ENCODE measurements at regions not wholly inside any gene's neighbourhood (a gene's known extent, or its start where the extent isn't known, plus 50 kb on each side); places are given as distances from the start of the nearest gene placed in this dataset.

DNA sequence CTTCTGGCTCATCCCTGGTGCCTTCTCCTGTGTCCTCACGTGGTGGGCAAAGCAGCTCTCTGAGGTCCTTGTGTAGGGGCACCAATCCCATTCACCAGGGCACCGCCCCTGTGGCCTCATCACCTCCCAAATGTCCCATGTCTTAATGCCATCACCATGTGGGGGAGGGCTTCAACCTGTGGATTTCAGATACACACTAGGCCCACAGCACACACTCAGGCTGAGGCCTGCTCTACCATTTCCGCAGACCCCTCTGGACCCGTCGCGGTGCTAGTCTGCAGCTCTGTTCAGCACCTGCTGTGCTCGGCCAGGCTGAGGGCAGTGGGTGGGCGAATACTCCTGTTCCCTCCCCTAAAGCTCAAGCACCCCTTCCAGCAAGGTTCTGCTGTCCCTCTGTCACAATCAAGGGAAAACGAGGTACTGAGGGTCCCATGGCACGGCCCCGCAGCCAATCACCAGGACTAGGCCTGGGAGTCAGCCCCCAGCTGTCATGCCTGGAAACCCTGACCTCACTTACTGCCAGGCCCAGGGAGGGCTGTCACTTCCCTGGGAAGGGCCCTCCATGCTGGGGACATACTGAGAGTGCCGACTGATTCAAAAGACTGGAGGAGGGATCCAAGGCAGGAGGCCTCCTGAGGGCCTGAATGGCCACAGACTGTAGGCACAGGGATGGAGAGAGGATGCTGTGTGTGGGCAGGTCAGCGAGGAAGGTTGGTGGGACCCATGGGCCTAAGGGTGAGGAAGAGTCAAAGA lies 123.8 kb upstream of the RET start:
- no peak for DNase-seq

DNA sequence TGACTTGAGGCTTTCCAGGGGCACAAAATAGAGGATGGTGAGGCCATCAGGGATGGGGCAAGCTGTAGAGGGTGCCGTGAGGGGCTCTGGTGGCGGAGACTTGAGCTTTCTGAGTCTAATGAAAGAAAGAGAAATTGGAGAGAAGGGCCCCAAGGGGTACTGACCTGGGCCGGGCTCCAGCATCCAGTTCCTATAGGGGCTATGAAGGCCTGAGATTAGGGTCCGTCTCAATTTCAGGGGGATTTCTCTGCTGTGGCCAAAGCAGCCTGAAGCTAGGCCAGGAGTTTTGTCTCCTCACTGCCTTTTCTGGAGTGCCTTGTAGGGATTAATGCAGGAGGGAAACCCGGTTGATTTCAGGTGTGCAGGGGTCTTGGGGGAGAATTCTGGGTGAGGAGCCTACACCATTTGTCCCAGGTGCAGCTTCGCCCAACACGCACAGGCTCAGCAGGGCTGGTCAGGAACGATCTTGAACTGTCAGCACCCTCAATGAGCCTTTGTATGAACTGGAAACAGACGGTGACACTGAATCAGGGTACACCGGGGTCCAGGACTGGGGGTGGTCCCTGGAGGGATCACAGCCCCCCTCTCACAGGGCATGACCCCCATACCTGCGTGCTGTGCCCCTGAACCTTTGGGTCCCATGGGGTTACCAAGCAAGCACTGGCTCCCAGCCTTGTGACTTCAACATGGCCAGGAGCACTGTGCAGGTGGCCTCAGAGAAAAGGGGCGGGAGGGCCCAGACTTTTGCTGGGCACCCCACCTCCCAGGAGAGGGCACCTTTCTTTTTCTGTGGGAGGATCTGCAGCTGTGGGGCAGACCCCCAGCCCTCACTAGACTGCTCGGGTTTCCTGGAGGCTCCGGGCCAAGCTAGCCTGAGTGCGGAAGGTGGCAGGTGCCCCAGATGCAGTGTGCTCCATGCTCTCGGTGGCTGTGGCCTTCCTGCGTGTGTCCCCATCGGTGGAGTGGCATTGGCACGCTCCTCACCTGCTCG lies 122.9 kb upstream of the RET start:
- no peak for DNase-seq

DNA sequence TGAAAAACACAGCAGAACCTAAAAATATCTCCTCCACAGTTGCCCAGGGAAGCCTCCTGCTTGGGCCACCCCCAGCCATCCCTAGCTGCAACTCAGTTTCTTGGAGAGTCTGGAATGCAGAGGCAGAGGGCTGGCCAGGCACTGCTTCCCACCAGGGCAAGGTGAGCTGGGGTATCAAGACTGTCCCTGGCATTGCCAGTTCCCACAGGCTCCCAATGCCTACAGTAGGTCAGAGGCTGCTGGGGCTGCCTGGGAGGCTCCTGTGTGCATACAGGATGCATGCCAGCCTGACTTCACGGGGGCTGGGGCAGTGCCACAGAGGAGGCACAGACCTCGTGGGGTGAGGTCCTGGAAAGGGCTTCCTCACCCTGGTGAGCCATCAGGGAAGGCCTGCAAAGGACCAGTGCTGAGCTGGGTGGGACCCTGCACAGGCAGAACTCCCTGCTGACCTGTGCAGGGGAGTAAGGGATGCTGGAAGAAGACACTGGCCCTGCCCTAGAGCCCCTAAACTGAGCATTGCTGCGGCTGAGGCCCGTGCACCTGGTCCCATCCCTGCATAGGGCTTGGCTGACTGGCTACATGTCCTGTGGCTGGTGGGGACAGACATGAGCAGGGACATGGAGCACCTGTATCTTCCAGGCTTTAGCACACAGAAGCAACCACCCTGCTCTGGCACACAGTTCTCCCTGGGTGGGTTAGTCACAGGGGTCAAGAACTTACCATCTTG lies 121.9 kb upstream of the RET start:
- DNase-seq, result no peak

DNA sequence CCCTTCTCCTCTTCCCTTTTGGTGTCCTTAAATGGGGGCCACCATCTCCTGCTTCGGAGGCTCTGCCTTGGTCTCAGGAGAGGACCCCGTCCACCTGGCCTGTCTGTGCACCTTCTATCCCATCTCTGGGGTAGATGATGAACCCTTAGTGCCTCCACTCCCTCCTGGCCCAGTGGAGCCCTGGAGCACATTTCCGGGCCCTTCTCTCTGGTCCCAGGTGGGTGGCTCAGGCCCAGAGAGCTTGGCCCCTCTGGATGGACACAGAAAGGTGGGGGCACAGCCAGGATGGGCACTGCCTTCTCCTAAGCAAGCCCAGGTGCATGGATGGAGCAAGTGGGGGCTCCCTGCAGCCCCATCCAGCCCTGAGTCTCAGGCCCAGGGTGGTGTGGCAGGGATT lies 121.4 kb upstream of the RET start:
- no peak for DNase-seq

DNA sequence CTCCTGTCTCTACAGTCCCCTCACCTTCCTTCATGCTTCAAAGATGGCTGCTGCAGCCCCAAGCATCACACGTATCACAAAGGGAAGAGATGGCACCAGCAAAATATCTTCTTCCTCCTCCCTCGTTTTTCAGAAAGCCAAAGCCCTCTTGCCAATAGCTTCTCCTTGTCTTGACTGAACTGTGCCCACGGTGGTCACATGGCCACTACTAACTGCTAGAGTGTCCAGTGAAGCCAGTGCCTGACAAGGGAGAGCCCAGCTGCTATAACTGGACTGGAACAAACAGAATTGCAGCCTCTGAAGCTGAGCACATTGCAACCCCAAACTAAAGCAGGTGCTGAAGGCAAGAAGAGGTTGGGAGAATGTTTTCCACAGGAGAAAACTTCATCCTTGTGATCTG lies 120.8 kb upstream of the RET start:
- no peak for DNase-seq

DNA sequence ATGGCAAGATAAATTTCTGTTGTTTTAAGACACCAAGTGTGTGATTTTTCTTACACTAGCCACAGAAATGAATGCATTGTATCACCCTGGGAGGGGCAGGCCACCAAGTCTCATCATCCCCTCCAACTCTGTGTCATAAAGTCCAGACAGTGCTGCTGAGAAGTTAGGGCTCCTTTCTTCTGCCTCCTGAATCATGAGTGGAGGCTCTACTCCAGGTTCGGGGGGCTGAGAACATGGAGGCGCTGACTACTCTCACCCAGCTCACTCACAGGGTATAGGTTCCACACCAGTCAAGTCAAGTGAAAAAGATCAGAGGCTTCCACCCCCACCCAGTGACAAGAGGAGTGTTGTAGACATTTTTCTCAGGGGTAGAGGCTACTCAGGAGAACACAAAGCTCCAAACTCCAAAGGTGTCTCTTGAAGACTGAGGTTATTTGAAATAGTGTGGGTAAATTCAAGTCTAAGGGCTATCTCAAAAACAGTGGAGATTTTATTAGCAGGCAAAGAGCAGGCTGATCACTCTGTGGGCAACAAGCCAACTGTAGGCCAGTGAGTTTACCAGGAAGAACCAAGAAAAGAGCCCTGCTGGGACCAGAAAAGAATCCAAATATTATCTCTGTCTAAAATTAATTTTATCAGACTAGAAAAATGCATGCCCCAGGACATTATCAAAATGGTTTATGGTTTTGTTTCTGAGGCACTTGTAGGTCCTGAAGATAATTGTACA lies 118.6 kb upstream of the RET start:
- DNase-seq, result no peak

DNA sequence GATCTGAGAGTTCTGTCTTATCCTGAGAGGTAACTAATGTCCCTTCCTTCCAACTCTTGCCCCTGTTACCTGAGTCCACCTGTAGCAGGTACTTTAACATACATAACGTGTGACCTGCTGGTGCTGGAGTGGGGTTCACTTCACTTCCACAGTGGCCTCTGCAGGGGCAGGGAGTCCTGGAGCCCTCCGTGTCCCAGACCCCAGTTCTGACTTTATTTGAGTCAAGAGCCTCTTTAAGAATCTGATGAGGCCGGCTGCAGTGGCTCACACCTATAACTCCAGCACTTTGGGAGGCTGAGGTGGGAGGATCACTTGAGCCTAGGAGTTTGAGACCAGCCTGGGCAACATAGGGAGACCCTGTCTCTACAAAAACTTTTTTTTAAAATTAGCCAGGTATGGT lies 117.0 kb upstream of the RET start:
- no peak for DNase-seq

DNA sequence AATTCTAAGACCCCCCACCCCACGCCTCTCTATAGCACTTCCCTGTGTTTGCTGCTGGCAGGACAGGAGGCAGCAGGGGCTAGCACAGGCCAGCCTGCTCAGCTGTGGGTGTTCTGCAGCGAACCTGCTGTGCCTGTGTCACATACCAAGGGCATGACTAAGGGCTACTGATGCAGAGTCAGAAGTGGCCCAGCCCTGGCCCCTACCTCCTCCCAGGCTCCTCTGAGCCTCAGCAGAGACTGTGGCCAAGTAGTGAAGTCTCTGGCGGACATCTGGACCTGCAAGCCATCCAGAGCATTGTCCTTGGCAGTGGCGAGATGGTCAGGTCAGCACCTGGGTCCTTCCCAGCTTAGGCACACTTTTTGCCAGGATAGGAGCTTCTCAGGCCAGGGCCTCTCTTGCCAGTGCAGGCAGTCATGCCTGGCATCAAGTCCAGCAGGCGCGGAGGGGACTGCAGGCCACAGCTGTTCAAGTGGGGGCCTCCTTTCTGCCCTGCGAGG lies 116.3 kb upstream of the RET start:
- no peak for DNase-seq

DNA sequence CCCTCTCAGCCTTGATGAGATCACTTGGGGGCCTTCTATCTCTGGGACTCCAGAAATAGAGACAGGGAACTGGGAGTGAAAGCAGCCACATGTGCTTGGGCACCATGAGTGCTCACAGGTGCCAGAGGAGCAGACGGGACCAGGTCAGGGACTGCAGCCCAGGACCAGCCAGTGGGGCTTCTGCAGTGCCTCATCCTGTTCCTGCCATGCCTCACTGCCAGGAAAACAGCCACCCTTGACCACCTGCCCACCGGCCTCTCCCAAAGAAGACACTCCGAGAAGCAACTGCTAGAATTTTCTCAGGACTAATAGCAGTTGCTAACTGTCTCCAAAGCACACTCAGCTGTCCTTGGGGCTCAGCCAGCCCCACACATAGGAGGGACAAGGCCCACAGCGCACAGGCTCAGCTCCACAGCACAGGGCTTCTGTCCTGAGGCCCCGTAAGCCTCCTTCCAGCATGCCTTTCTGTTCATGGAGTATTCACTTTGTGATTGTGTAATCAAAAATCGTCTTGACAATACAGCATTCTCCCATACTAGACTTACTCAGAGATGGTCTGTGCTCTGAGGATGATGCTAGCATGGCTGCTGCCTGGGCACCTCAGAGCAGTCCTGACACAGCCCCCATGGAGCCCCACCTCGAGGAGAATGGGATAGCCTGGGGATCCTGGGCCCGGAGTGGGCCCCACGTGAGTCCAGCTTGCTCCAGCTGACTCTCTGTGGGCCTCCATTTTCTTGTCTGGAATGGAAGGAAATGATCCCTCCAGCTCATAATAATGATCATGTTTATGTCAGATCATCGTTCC lies 115.7 kb upstream of the RET start:
- no peak for DNase-seq

DNA sequence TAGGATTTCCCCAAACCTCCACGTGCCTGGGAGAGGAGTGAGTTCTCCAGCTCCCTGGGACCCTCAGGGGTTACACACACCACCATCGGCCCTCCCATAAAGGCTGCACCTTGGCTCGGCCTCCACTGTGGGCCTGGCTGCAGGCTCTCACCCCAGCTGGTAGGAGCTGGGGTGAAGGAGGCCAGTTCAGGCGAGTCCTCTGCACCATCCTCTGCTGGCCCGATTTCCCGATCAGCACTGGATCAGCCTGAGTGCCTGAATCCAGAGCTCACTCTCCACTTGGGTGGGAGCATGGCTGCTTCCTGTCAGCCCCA lies 115.1 kb upstream of the RET start:
- no peak for DNase-seq

DNA sequence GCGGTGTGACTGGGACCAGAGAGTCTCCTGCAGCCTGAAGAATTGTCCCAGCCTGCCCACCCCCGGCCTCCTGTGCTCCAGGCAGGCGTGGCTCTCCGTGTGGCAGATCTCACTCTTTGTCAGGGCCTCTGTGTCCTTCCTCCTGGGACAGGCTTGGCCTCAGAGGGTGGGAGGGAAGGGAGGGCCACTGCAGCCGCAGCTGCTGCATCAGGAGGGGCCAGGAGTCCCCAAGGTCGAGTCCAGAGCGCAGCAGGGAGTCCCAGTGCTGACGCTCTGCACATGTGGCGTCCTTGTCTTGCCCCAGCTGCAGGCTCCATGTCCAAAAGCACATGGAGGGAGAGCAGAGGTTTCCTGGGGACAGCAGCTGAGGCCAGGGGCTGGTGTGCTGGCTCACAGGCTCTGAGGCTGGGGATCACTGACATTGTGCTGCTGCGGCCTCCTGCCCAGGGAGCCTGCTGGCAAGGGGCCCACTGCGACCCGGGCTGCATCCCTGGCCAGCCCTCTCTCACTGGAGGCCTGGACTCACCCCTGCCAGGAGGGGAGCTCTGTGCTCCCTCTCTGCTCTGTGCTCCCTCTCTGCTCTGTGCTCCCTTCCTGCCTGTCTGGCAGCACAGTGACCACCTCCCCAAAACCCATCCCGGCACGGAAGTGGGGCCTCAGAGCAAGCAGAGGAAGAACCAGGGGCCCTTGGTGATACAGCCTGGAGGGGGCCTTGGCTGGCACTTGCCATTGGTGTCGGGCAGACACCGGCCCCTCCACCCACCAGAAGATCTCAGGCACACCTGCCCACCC lies 114.6 kb upstream of the RET start:
- DNase-seq, result no peak

DNA sequence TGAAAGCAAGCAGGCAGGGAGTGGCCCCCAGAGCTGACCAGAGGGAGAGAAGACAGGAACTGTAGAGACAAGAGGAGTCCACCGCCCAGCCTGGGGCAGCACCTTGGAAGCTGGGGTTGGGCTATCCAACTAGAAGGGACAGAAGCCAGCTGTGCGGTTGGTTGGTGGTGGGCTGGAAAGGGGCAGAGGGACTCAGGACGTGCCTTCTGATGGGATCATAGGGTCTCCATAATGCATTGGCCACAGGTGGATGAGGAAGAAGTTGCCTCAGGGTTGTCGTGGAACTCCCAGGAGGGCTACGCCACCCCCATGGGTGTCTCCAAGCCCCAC lies 114.0 kb upstream of the RET start:
- no peak for DNase-seq

DNA sequence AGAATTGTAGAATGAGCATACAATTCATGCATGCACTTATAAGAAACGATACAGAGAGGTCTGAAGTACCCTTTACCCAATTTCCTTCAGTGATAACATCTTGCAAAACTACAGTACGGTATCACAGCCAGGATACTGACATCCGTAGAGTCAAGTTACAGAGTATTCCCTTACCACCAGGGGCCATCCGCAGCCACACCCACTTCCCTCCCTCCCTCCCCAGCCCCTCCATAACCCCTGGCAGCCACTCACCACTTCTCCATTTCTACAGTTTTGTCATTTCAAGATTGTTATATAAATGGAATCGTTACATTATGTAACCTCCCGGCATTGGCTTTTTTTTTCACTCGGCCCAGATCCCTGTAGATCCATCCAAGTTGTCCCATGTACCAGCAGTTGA lies 113.6 kb upstream of the RET start:
- DNase-seq, result no peak

DNA sequence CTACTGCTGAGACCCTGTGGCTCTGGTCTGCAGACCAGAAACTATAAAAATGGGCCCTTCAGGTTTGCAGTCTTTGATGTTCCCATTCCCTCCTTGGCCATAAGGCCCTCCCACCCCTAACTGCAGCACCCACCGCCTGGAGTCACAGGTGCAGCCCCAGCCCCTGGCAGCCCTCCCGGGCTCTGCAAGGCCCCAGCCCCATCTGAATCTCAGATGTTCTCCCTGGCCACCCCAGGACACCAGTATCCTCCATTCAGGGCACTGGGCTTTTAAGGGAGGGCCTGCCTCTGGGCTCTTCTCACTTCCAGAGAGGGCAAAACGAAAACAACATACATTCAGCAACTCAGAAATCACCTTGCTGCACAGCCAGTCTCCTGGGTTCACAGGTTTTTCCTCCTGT lies 107.7 kb upstream of the RET start:
- DNase-seq, result no peak

DNA sequence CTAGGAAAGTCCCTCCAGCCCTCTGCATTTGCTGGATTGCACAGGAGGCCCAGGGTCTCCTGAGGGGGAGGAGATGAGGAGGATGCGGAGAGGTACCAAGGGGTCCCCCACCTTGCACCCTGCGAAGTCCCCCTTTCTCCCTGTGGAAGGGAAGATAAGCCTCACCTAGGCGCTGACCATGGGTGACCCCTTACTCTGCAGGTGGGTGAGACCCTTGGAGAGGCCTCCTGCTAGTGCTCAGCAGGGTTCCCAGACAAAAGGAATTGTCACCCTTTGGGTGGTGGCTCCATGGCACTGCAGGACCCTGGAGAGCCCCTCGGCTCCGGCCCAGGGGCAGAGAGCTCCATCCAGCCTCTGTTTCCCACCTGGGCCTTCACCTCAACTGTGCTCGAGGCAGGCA lies 107.0 kb upstream of the RET start:
- DNase-seq, result no peak

DNA sequence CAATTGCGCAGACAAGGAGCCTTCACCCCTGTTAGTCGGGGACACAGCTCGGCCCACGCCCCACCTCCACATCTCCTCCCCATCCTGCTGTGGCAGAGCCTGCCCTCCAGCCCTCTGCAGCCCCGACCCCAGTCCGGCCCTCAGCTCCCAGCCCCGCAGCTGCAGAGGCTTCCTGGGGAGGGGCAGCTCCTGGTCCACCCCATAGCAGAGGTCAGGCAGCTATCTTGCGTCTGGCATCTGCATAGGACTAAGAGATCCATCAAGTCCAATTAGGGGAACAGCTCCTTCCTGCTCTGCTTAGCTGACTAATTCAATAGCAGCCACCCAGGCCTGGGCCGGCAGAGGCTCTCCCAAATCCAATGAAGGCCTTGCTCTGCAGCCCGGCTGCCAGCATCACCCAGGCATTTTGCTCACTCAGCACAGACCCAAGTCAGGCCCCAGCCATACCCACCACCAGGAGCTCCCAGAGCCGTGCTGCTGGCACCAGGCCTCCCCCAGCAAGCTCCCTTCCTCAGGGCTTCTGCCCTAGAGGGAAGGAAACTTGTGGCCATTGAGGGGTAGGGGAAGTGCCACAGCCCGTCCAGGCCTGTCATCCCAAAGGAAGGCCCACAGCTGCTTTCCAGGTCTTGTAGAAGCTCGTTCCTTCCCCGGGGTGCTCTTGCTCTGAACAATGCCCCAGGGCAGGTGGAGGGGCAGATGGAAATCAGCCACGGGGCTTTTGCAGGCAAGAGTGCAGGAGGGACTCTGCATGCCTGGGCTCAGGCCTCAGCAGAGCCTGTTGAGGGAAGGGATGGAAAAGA lies 106.2 kb upstream of the RET start:
- DNase-seq, result no peak

DNA sequence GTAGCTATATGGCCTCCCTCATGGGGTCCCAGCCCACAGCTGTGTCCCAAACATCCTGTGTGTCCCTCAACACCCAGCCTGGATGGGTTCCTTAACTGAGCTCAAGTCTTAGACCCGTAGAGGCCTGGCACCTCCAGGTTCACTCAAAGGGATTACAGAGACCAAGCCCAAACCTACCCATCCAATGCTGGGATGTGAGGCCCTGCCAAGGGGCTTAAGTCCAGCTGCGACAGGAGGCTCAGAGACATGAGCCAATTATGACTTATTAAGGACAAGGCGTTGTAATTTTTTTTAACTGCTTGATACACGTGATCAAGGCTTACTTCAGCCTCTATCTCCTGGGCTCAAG lies 105.6 kb upstream of the RET start:
- DNase-seq, result no peak

DNA sequence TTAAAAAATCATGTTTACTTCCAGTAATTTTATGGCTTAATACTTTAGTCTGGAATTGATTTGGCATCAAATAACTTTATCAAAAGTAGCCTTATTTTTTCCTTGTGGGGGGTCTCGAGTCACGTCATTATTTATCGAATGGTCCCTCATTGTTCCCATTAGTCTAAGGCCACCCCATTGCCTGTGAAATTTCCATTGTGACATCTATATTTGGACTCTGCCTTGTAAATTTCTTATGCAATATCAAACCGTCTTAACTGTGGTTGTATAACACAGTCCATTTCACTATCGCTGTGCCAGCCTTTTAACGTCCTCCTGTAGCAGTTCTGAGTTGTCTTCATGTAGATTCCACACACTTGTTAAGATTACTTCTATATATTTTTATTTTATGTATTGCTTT lies 103.9 kb upstream of the RET start:
- no peak for DNase-seq

DNA sequence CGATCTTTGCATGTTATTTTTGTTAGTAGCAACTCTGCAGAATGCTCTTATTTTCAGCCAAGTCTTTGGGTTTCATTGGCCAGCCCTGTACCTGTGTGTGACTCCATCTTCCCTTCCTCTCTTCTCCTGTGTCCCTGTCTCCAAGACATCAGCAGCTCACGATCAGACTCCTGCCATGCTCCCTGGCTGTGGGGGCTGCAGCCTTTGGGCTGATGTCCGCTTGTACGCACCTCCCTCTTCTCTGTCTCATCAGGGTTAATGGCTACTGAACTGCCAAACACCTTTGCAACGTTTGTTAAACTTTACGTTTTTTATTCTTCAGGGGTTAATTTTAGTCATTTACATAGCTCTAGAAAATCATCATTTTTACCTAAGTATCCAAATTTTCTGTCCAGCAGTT lies 103.5 kb upstream of the RET start:
- no peak for DNase-seq

DNA sequence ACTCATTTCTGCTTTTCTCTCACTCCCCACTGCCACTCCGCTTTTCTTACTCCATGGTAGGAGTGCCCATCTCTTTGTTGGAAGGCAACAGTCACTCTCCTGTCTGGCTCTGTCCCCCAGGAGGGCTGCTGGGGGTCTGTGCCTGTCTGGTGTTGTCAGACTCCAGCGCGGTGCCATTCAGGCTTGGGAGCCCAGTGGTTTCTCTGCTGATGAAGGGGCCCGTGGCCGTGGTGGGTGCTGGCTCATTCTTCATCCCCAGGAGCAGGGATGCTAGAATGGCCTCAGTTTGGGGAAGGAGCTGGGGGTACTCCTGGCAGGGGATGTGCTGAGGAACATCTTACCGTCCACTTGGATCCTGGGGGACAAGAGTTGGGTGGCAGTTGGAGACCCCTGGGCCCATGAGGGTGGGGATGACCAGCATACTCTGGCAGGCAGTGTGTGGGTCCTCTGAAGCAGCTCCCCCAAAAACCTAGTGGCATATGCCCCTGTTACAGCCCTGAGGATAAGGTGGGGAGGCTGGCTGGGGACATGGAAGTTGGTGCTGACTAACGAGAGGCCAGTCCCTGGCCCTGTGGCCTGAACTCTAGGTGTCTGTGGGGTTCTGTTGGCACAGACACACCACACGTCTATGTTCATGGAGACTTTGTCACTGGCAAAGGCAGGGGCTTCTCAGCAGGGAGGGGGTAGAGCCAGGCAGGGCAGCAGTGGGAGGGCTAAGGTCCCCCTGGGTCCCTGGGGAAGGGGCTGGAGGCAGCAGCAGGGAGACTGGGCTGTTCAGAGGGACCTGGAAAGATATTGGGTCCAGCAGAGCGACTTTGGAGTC lies 102.8 kb upstream of the RET start:
- DNase-seq, result no peak
